ENCODE measurements at regions not wholly inside any gene's neighbourhood (a gene's known extent, or its start where the extent isn't known, plus 50 kb on each side); places are given as distances from the start of the nearest gene placed in this dataset.
A peak's percentile ranks its signal among the peaks of the same experiment; 100 is the strongest.

DNA sequence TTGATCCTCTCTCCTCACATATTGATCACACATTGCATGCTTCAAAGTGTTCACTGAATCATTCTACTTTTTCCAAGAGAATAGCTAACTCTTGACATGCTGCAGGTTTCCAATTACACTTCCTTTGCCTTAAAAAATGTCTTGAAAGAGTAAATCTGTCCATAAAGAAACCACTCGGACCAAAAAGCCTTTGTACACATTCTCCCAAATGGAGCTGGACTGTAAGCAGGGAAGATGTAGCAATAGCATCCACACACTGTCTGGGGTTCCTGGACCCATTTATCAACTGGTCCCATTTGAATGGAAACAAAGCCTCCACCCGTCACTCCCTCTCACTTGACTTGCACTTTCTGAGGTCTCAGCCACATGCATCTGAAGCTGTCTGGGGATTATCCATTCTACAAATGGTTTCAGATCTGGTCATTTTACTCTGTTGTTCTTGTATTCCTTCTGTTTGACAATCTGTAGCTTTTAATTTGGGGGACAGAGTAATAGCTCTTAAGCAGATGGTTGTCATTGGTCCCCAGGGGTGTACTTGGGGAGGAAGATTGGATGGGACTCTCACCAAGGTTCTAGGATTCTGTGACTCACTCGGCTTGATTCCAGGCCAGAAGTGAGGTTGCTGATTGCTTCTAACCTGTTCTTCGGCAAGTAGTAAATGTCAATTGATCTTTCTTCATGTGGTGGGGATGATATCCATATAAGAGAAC, 203.5 kb downstream of the HIBADH start:
- peak; percentile 20 for DNase-seq

DNA sequence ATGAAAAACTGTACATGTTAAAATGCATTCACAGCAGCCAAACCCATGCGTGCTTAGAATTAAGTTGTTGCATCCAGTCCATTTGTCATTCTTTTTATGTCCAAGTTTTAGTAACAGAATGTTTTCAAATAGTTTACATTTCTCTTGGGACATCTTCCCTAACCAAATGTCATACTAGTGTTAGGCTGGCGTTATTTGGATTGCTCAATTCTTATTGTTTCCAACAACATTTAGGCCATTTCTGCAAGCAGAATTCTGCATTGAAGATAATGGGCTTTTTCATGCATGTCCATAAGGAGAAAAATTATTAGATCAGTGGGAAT, 203.0 kb downstream of the HIBADH start:
- DNase-seq, result peak; percentile 62

DNA sequence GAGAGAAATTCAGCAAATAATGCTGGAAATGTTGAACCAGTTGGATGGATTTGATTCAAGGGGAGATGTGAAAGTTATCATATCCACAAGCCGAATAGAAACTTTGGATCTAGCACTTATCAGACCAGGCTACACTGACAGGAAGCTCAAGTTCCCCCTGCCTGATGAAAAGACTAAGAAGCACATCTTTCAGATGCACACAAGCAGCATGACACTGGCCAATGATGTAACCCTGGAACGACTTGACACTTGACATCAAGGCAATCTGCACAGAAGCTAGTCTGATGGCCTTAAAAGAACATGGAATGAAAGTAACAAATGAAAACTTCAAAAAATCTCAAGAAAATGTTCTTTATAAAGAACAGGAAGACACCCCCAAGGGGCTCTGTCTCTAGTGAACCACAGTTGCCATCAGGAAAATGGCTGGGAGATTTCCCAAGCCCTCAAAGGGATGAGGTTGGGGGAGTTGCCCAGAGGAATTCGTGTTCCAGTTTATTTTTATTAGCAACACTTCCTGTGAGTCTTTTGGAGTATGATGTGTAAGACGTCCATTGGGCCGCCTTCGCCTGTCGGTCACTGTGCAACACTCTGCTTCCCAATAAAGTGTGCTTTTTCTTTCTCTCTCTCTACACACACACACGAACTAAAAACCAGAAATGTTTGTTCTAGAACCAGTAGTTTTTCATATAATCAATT, 200.0 kb downstream of the HIBADH start:
- no peak for DNase-seq

DNA sequence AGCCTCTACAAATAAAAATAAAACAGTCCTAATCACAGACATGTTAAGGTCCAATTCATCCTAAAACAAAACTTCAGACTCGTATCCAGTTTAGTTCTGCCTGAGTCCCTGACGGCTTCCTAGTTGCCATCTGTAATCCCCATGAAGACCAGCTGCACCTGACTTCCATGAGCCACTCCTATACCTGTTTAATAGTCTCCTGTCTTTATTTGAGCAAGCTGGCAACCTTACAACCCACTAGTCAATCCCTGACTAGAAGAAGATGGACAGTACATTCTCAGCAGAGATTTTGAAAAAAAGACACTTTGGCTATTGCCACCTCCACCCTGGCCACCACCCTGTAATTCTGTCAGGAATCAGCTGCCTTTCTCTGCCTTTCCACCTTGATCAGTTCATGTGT, 197.7 kb downstream of the HIBADH start:
- DNase-seq, result no peak

DNA sequence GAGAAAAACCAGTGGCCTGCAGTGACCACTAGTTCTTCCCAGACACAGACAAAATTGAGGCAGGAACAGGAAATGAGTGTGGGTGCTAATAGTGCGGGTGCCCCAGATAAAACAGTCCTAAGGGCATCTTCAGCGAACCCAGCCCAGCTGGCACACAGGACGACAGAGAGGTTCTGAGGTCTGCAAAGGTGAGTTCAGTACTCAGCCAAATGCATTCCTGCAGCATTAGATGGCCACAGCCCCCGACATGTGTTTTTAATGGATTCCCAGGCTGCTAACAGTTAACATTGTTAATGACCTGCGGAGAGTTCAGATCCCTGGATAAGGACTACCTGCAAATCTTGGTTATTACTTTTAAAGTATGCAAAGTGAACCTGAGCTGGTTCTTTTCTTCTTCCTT, 196.0 kb downstream of the HIBADH start:
- DNase-seq, result no peak

DNA sequence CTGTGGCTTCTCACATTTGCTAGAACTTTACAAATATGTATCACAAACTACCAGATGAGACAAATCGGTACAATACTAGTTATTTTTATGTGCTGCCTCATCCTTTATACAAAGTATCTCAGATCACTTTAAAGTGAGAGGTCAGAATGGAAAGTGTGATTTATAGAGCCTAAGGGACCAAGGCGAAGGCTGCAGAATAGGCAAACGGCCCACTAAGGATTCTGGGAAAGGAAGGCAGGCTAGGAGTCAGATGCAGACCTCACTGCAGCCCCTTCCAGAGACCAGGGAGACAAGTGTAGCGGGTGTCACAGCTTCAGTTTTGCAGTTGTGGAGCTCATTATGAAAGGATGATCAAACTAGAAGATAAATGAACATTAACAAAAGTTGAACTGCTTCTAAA, 190.6 kb downstream of the HIBADH start:
- DNase-seq, result no peak
